ENCODE measurements at regions not wholly inside any gene's neighbourhood (a gene's known extent, or its start where the extent isn't known, plus 50 kb on each side); places are given as distances from the start of the nearest gene placed in this dataset.

GRCh38 chr5:30849931-30850710 is 343.4 kb upstream of the CDH6 start:
- H3K27ac ChIP-seq = no peak overlapping the region
- TF ChIP-seq, protein P1, sequence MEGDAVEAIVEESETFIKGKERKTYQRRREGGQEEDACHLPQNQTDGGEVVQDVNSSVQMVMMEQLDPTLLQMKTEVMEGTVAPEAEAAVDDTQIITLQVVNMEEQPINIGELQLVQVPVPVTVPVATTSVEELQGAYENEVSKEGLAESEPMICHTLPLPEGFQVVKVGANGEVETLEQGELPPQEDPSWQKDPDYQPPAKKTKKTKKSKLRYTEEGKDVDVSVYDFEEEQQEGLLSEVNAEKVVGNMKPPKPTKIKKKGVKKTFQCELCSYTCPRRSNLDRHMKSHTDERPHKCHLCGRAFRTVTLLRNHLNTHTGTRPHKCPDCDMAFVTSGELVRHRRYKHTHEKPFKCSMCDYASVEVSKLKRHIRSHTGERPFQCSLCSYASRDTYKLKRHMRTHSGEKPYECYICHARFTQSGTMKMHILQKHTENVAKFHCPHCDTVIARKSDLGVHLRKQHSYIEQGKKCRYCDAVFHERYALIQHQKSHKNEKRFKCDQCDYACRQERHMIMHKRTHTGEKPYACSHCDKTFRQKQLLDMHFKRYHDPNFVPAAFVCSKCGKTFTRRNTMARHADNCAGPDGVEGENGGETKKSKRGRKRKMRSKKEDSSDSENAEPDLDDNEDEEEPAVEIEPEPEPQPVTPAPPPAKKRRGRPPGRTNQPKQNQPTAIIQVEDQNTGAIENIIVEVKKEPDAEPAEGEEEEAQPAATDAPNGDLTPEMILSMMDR (IDR thresholded peaks at IDR 0.05) = no peak
- no peak for TF ChIP-seq ZFX (IDR thresholded peaks at IDR 0.05; ENCODE audit: borderline replicate concordance)

GRCh38 chr5:30846171-30846570 is 347.3 kb upstream of the CDH6 start:
- no peak overlapping the region for H3K27ac ChIP-seq
- no peak for TF ChIP-seq ZFX (IDR thresholded peaks at IDR 0.05; ENCODE audit: borderline replicate concordance)
- TF ChIP-seq, protein P1 (IDR thresholded peaks at IDR 0.05) = no peak

DNA sequence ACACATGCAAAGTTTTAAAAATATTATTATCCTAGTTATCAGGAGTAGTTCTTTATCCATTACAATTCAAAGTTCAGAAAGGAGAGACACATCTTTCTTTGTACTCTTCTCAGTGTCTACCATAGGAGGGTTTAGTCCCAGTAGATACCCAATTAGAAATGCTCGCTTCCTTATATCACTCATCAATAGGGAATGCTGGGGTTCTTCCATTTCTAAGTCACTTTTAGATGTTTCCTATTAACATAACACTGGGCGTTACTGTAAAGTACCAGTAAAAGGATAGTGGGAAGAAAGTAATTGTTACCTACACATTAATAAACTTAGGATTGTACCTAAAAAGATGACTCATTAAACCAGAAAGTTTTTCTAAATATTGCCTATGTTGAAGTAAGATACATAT is 348.3 kb upstream of the CDH6 start:
- H3K27ac ChIP-seq = no peak overlapping the region
- TF ChIP-seq, protein P1 (IDR thresholded peaks at IDR 0.05) = no peak
- no peak for TF ChIP-seq ZFX (IDR thresholded peaks at IDR 0.05; ENCODE audit: borderline replicate concordance)

- TF ChIP-seq ZFX (IDR thresholded peaks at IDR 0.05; ENCODE audit: borderline replicate concordance) = no peak
- TF ChIP-seq, protein P1 (IDR thresholded peaks at IDR 0.05) = no peak
- no peak overlapping the region for H3K27ac ChIP-seq
Observed at GRCh38 chr5:30843541-30843940, 349.9 kb upstream of the CDH6 start.

- no peak overlapping the region for H3K27ac ChIP-seq
- TF ChIP-seq, protein P1 (IDR thresholded peaks at IDR 0.05) = no peak
- no peak for TF ChIP-seq ZFX (IDR thresholded peaks at IDR 0.05; ENCODE audit: borderline replicate concordance)
Observed at GRCh38 chr5:30839956-30840355, 353.5 kb upstream of the CDH6 start.

- no peak for TF ChIP-seq ZFX (IDR thresholded peaks at IDR 0.05; ENCODE audit: borderline replicate concordance)
- no peak overlapping the region for H3K27ac ChIP-seq
Observed at GRCh38 chr5:30838936-30839496, 354.5 kb upstream of the CDH6 start.

- no peak overlapping the region for H3K27ac ChIP-seq
- TF ChIP-seq, protein P1 (IDR thresholded peaks at IDR 0.05) = no peak
- TF ChIP-seq ZFX (IDR thresholded peaks at IDR 0.05; ENCODE audit: borderline replicate concordance) = no peak
Observed at GRCh38 chr5:30832519-30832918, 361.0 kb upstream of the CDH6 start.
